Peyer's patch (tissue), 4 donors: ENCODE measurements at regions not wholly inside any gene's neighbourhood (a gene's known extent, or its start where the extent isn't known, plus 50 kb on each side); places are given as distances from the start of the nearest gene placed in this dataset.
"Not testable (repeated sequence)": the region's sequence is repeated elsewhere in the genome, so short reads cannot be mapped to it uniquely, and the experiment has no call there.

Experiments used
- DNase-seq, 3 donors: peaks; one replicate each; pipeline ENCODE4 v3.0.0-alpha.2; 2017 to 2019
- H3K27ac ChIP-seq, 4 donors: fragments of 200-600 bp; sonication (generic); one replicate each; pipeline ENCODE4 v1.5.1; 2016 to 2019
- H3K27me3 ChIP-seq, 2 donors: fragments of 200-600 bp; sonication (generic); one replicate each; pipeline ENCODE4 v1.5.1; 2019
- H3K36me3 ChIP-seq, 3 donors: fragments of 200-600 bp; sonication (generic); one replicate each; pipeline ENCODE4 v1.5.1; 2016 to 2019
- H3K4me1 ChIP-seq, 4 donors: fragments of 200-600 bp; sonication (generic); one replicate each; pipeline ENCODE4 v1.5.1; 2016 to 2019
- H3K4me3 ChIP-seq, 4 donors: fragments of 200-600 bp; sonication (generic); 1 replicate in 3 of 4; 2 replicates in 1 of 4; pipeline ENCODE4 v1.5.1; 2016 to 2019; ENCODE audit warnings: mild to moderate bottlenecking in 1 of 4
- H3K9me3 ChIP-seq, 4 donors: fragments of 200-600 bp; sonication (generic); one replicate each; pipeline ENCODE4 v1.5.1; 2016 to 2019; ENCODE audit warnings: mild to moderate bottlenecking in 1 of 4

DNA sequence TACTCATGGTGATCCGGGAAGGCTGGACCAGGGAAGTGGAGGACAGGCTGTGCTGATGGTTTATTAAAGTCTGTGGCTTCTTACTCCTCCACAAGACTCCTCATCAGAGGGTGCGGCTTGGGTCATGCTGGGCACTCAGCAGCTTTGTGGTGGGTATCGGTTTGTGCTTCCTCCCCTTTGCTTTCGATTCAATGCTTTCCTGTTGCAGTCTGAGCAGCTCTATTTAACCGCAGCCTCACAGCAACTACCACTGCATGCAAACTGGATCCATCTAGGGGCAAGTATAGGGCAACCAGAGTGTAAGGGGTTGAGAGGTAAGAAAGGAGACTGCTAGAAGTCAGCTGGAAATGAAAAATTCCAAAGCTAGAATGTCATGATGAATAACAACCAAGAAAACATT, 78.8 kb upstream of the NOTCH2NLA start:
- not testable (repeated sequence) for H3K36me3 ChIP-seq, H3K4me1 ChIP-seq, H3K9me3 ChIP-seq, H3K27me3 ChIP-seq, H3K4me3 ChIP-seq, H3K27ac ChIP-seq, DNase-seq

DNA sequence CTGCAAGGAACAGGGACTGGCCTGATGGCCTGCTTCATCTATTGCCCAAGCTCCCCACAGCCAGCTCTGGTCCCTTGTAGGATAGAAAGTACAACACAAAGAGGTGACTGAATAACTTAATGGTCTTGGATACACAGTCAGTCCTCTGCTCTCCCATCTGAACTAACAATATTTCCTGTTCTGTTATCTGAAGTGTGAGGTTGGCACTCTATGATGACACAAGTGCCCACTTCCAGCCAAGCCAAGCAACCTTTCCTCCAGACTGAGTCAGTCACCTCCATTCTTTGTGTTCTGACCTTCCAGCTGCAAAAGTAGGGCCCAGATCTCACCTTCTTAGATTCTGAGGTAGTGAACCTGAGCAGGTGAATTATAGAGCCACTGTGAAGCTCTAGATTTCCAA, 77.8 kb upstream of the NOTCH2NLA start:
- H3K27me3 ChIP-seq, H3K4me3 ChIP-seq, H3K9me3 ChIP-seq: not testable (repeated sequence)

DNA sequence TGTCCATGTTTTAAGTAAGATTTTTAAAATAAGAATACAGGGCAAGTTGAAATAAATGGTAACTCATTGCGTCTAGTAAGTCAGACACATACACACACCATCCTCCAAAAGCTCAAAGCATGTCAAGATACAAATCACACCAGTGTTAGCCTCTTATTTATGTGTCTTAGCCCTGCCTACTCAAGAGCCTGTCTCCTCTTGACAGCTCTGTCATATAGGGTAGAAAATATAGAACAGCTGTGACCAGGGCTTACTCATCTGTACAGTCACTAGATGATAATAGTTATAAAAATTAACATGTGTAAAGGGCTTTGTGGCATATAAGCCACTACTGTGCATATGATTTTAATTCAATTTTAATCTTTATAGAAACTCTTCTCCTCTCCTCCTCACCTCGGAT, 76.6 kb upstream of the NOTCH2NLA start:
- not testable (repeated sequence) for DNase-seq, H3K9me3 ChIP-seq, H3K4me3 ChIP-seq, H3K4me1 ChIP-seq, H3K27me3 ChIP-seq, H3K27ac ChIP-seq, H3K36me3 ChIP-seq

More for the DNA sequence above, 77.8 kb upstream of the NOTCH2NLA start:
- DNase-seq, H3K4me1 ChIP-seq, H3K27ac ChIP-seq, H3K36me3 ChIP-seq: not testable (repeated sequence)

DNA sequence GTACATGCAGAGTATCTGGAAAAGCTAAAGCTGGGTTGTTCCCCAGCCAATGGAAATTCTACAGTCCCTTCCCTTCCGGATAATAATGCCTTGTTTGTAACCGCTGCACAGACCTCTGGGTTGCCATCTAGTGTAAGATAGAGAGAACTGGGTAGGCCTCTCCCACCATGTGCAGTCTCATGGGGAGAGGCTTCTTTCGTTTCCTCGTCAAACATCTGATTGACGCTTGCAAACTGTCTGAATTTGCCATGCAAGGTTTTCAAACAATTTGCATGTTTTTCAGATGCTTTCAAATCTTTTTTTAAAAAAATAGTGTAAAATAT, 69.7 kb upstream of the NOTCH2NLA start:
- not testable (repeated sequence) for H3K27me3 ChIP-seq, H3K4me3 ChIP-seq, H3K27ac ChIP-seq

DNA sequence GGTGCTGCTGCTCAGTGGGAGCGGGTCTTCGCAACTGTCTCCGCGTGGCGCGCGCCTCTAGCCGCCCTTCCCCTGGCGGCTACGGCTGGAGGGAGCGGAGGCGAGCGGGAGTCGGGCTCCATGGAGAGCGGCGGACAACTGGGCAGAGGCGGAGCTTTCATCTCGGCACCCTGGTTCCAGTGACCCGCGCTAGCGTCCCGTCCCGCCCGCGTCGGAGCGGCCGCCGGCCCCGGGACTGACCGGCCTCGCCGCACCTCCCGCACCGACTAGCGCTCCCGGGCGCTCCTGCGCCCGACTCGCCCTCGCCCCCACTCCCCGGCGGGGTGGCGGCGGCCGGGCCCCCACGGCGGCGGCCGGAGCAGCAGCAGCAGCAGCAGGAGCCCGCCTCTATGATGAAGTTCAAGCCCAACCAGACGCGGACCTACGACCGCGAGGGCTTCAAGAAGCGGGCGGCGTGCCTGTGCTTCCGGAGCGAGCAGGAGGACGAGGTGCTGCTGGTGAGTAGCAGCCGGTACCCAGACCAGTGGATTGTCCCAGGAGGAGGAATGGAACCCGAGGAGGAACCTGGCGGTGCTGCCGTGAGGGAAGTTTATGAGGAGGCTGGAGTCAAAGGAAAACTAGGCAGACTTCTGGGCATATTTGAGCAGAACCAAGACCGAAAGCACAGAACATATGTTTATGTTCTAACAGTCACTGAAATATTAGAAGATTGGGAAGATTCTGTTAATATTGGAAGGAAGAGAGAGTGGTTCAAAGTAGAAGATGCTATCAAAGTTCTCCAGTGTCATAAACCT, 69.2 kb upstream of the NOTCH2NLA start:
- not testable (repeated sequence) for DNase-seq, H3K9me3 ChIP-seq, H3K4me3 ChIP-seq, H3K36me3 ChIP-seq, H3K27ac ChIP-seq, H3K4me1 ChIP-seq, H3K27me3 ChIP-seq

More for the DNA sequence above, 69.7 kb upstream of the NOTCH2NLA start:
- H3K9me3 ChIP-seq, H3K4me1 ChIP-seq, DNase-seq, H3K36me3 ChIP-seq: not testable (repeated sequence)

DNA sequence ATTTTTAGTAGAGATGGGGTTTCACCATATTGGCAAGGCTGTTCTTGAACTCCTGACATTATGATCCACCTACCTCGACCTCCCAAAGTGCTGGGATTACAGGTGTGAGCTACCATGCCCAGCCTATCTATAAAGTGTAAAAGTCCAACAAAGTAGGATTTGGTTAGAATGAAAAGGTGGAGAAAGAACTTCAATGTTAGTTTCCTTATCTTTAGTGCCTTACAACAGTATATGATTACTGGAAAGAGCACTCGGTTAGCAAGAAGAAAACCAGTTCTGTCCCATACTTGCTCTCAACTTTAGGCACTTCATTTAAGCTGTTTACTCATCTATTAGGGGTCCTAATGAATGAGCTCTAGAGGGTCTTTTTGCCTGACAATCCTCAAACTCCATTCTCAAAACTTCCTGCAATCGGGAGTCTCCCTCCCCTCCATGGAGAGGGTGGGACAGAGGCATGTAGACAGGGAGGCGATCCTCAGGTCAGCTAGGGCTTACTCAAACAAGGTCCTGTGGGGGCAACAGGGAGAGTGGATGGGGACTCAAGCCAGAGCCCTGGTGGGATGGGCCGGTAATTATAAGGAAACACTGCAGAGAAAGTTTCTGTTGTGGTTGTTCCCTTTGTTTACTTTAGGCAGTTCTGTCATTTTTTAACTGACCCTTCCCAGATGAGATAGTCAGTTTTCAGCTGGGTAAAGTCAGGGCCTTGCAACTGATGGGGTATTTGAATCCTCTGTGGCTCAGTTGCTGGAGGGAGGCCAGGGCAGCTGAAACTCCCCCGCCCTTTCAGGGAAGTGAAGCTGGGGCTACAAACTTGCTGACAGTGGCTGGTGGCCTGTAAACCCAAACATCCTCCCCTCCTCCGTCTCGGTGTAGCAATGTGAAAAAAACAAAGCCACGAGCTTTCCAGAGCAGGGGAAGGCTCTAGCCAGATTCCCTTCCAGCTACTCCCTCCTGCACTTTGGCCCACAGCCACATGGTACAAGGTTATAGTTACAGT, 64.4 kb upstream of the NOTCH2NLA start:
- H3K27me3 ChIP-seq, H3K36me3 ChIP-seq, H3K4me1 ChIP-seq, H3K4me3 ChIP-seq, H3K27ac ChIP-seq, H3K9me3 ChIP-seq, DNase-seq: not testable (repeated sequence)

DNA sequence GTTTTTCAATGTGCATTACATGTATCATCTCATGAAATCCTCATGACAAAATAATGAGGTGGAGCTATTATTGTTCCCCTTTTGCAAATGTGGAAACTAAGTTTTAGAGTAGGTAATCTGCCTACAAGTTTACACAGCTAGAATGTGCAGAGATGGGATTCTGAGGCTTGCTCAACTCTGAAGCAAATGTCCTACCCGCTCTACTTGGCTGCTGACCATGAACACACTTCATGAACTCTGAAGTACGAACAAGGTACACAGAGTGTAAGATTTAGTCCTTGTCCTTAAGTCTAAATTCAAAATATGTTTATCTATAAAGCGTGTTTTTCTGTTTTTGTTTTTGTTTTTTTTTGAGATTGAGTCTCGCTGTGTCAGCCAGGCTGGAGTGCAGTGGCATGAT, 63.6 kb upstream of the NOTCH2NLA start:
- H3K4me3 ChIP-seq, H3K36me3 ChIP-seq, H3K4me1 ChIP-seq, H3K9me3 ChIP-seq, DNase-seq, H3K27ac ChIP-seq, H3K27me3 ChIP-seq: not testable (repeated sequence)

DNA sequence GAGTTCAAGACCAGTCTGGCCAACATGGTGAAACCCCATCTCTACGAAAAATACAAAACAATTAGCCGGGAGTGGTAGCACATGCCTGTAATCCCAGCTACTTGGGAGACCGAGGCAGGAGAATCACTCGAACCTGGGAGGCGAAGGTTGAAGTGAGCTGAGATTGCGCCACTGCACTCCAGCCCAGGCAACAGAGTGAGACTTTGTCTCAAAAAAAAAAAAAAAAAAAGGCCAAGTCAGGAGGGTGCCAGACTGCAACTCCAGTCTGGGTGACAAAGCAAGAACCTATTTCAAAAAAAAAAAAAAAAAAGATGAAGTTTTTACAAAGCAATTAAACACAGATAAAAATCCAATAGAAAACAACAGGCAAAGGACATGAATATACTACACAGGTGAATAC, 59.1 kb upstream of the NOTCH2NLA start:
- H3K4me1 ChIP-seq, DNase-seq, H3K4me3 ChIP-seq, H3K27me3 ChIP-seq, H3K27ac ChIP-seq, H3K9me3 ChIP-seq, H3K36me3 ChIP-seq: not testable (repeated sequence)

DNA sequence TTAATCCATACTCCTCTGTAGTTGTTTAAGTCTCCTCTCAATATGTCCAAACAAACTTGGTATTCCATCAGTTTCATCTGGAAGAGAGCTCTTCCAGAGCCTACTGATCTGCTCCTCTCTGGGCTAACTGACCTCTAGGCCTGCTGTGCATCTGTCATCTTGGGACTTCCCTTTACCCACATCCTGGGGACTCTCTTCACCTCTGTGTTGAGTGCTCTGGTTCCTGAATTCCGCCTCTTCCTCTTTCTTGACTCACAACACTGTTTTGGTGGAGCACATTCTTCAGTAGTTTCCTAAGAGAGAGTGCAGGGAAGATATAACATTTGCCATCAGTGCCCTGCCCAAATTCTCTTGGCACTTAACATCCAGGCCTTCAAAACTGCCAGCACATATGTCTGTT, 55.9 kb upstream of the NOTCH2NLA start:
- not testable (repeated sequence) for DNase-seq, H3K27ac ChIP-seq, H3K27me3 ChIP-seq, H3K4me3 ChIP-seq, H3K36me3 ChIP-seq, H3K4me1 ChIP-seq, H3K9me3 ChIP-seq

DNA sequence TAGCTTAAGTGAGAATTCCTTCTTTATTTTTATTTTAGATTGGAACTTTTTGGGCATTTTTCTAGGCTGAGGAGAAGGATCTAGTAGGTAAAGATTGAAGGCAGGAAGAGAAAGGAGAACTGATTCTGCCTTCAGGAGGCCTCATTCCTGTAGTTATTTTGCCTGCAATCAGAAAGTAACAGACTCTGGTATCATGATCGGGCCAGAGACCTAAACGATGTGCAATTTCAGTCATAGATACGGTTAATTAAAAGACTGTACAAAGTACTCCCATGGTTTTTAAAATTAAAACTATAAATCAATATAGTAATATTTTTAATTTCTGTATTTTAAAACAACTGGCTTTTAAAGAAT, 54.7 kb upstream of the NOTCH2NLA start:
- DNase-seq, H3K27ac ChIP-seq, H3K9me3 ChIP-seq, H3K4me3 ChIP-seq, H3K4me1 ChIP-seq, H3K27me3 ChIP-seq, H3K36me3 ChIP-seq: not testable (repeated sequence)

DNA sequence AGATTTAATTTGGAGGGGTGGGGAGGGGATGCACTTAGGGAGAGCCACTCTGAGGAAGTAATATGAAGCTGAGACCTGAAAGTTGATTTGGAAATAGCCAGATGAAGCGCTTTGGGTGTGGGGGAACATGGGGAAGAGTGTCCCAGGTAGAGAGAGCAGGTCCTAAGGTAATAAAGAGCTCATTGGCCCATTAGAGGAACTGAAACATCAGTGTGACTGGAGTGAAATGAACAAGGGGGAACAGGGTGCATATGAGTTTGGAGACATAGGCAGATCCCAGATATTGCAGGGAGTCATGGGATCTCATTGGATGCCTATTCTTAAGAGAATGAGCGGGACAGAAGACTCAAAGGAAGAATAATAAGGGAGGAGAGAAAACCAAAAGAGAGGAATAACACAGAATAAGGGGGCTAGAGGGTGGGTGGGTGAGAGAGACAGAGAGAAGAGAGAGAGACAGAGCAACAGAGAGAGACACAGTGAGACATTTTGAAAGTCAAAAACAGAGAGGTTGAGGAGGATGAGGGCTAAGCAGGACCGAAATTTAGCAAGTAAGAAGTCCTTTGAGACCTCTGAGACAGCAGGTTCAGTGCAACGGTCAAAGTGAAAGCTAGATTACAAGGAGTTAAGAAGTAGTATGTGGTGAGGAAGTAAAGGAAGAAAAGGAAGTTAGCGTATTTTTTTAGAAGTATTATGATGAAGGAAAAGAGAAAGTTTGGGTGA, 54.1 kb upstream of the NOTCH2NLA start:
- not testable (repeated sequence) for H3K4me1 ChIP-seq, H3K4me3 ChIP-seq, H3K27me3 ChIP-seq, H3K9me3 ChIP-seq, H3K36me3 ChIP-seq, H3K27ac ChIP-seq, DNase-seq

DNA sequence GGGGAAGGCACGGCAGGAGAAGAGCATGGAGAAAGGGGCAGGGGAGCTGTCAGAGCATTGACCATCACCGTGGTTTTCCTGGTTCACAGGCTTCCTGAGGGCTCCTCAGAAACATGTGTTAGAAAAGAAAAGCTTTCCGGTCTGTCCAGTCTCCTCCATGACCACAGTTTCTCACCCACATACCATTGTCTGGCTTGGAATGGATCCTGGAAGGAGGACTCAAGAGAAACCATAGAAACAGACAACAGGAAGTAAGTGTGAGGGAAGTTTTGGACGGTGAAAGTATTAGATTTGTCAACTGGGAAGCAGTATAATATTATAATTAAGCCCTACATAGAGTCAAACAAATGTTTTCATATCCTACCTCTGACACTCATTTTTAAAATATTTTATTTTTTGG, 52.7 kb upstream of the NOTCH2NLA start:
- H3K27me3 ChIP-seq, DNase-seq, H3K4me1 ChIP-seq, H3K36me3 ChIP-seq, H3K4me3 ChIP-seq, H3K9me3 ChIP-seq, H3K27ac ChIP-seq: not testable (repeated sequence)

DNA sequence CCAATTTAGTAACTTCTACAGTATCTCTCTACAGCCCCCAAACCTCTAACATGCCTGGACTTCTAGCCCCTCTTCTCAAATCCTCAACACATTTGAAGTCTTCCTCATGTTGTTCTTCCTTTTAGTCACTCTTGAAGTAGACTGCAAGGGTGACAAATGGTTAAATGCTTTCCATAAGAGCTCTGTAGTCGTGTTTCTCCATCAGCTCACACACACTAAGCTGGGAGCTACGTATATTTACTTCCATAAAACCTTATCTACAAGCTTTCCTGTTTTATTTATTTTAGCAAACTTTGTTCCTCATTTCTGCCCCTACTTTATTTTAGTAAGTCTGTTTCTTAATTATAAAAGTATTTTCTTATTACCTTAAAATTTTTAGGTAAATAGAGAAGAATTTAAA, 49.9 kb upstream of the NOTCH2NLA start:
- H3K27ac ChIP-seq, H3K4me3 ChIP-seq, H3K4me1 ChIP-seq, DNase-seq, H3K9me3 ChIP-seq, H3K36me3 ChIP-seq, H3K27me3 ChIP-seq: not testable (repeated sequence)
